NCI-H2107 treated with DMSO at 0.1 percent for 48 hours (cell line): ENCODE measurements at regions not wholly inside any gene's neighbourhood (a gene's known extent, or its start where the extent isn't known, plus 50 kb on each side); places are given as distances from the start of the nearest gene placed in this dataset.

Experiments used
- DNase-seq: peaks from one replicate; lab custom pipeline; 2025; ENCODE audit not compliant: unreplicated experiment; lab: John Stamatoyannopoulos, UW

DNA sequence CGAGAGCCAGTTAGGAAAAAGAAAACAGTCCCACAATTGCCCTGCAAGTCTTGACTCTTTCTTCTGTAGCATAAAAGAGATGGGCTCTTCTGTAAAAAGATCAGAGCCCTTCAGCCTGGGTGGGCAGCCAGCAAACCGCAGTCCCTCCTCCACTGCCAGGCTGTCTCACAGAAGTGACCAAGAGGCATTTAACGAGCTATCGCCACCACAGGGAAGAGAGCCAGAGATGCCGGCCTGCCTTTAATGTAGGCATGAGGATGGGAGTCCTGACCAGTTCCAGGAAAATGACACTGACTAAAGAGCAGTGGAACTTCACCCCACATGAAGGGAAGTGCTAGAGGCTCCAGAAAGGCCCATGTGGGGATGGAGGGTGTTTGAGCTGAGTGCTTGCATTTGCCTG is 264.6 kb downstream of the NDUFS4 start:
- no peak for DNase-seq

DNA sequence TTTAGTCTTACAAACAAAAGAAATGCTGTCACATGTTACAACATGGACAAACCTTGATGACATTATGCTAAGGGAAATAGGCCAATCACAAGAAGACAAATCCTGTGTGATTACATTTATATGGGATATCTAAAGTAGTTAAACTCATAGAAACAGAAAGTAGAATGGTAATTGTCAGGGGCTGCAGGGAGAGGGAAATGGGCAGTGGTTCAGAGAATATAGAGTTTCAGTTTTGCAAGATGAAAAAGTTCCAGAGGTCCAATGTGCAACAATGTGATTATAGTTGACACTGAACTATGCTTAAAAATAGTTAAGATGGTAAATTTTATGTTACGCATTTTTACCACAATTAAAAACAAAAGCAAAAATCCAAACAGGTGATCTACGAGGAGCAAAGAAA is 265.5 kb downstream of the NDUFS4 start:
- no peak for DNase-seq

DNA sequence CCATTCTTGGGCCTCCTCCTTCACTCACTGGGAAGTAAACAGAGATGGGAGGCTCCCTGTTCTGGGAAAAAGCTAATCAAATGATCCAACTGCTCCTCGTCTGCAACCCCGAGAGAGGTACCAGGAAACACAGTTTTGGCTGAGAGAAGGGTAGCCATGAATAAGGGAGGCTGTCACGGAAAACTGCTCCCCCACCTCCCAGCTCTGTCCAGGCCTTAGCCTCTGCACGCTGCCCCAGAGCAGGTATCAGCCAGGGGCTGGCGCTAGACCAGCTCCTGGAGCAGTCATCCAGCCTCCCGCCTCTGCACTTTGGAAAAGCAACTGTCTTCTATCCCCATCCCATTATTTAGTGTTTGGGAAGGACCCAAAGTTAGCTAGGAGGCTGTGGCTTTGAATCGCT is 266.1 kb downstream of the NDUFS4 start:
- no peak for DNase-seq

DNA sequence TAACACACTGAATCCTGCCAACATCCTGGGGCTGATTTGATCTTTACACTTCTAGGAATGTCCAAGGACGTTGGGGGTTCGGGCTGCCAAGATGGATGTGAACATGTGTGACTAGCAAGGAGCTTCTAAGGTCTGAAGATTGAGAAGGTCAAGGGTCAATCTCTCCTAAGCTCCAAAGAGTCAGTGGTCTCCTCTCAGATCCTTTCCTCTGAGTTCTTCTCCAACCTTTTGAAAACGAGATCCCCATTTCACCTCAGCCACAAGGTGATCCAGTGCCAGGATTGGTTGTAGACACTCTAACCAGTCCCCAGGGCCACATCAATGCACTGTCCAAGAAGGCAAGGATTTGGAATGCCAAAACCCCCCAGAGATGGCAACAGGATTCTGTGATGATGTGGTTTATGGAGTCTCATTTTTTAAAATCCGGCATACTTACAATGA is 266.8 kb downstream of the NDUFS4 start:
- no peak for DNase-seq

DNA sequence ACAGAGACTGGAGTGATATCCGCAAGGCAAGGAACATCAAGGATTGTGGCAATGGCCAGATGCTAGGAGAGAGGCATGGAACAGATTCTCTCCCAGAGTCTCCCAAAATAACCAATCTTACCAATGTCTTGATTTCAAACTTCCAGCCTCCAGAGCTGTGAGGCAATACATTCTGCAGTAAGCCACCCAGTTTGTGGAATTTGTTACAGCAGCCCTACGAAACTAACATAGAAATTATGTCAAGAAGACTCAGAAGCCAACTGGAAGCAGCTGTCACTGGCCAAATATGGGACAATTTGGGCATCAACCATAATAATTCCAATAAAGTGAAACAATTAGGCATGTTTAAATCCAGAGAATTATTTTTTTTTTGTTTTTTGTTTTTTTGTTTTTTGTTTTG is 271.1 kb downstream of the NDUFS4 start:
- no peak for DNase-seq
